Thyroid gland (tissue), 4 donors: ENCODE measurements at regions not wholly inside any gene's neighbourhood (a gene's known extent, or its start where the extent isn't known, plus 50 kb on each side); places are given as distances from the start of the nearest gene placed in this dataset.

Source experiments
- DNase-seq, 2 donors: peaks; one replicate each; pipeline ENCODE4 v3.0.0-alpha.2; 2019
- H3K27ac ChIP-seq, 3 donors: fragments of 200-600 bp; sonication (generic); 1 replicate in 2 of 3; 2 replicates in 1 of 3; pipeline ENCODE4 v1.5.1; 2016 to 2019; ENCODE audit warnings: mild to moderate bottlenecking in 1 of 3, moderate library complexity in 1 of 3
- H3K27me3 ChIP-seq: fragments of 200-600 bp; sonication (generic); one replicate; pipeline ENCODE4 v1.5.1; 2019
- H3K36me3 ChIP-seq, 2 donors: fragments of 200-600 bp; sonication (generic); one replicate each; pipeline ENCODE4 v1.5.1; 2016 to 2019
- H3K4me1 ChIP-seq, 2 donors: fragments of 200-600 bp; sonication (generic); one replicate each; pipeline ENCODE4 v1.5.1; 2017 to 2019
- H3K4me3 ChIP-seq, 3 donors: fragments of 200-600 bp; sonication (generic); replicated peaks in 1 of 3; 1 replicate in 2 of 3; 2 replicates in 1 of 3; pipeline ENCODE4 v1.5.1; 2016; ENCODE audit warnings: mild to moderate bottlenecking in 1 of 3
- H3K9me3 ChIP-seq: fragments of 200-600 bp; sonication (generic); one replicate; pipeline ENCODE4 v1.5.1; 2017
- POLR2A ChIP-seq, 2 donors: fragments of 450-650 bp; IDR thresholded peaks; one replicate each; pipeline ENCODE4 v1.6.1; 2017; ENCODE audit warnings: antibody characterized with exemption in 2 of 2, mild to moderate bottlenecking in 2 of 2, moderate library complexity in 1 of 2
- WGBS, 2 donors: methylation state at CpG; one replicate each; pipeline ENCODE4 v1.1.5; 2017; 5-methylcytosine and 5-hydroxymethylcytosine counted together
- intact Hi-C: fragments of 100-400 bp; cut with DNase I; formaldehyde crosslinking; loops from one replicate; pipeline ENCODE4 v1.15.1; 2023
- TF ChIP-seq, protein P1 (sequence below), 6 experiments: fragments of 200-600 bp in 3 of 6; fragments of 450-650 bp in 3 of 6; sonication (generic) in 3 of 6; IDR thresholded peaks; one replicate each; pipeline ENCODE4 v1.5.1; 2016 to 2019; ENCODE audit warnings: antibody characterized with exemption in 6 of 6, mild to moderate bottlenecking in 2 of 6, inconsistent platforms in 1 of 6, moderate library complexity in 1 of 6

DNA sequence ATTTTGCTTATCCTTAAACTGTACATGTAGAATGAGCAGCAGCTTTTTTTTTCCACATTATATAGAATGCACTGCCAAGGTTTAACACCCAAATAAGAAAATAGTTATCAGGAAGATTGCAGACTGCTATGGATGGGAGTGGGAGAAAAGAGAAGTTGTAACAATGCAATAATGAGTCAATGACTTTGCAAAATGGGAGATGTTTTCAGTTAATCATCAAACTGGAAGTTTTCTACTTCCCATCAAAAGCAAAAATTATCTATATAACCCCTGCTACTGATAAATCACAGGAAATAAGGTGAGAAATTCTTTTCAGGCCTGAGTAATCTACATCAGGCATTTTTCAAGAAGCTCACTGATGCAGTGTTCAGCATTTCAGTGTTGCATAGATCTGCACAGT is 309.1 kb downstream of the GXYLT1 start:
- no peaks in the 10 kb centered on the region for H3K36me3 ChIP-seq
- H3K9me3 ChIP-seq, result no peaks in the 10 kb centered on the region
- no peak overlapping the region for H3K4me3 ChIP-seq
- TF ChIP-seq POLR2A (IDR thresholded peaks at IDR 0.05), result no peak
- TF ChIP-seq, protein P1, sequence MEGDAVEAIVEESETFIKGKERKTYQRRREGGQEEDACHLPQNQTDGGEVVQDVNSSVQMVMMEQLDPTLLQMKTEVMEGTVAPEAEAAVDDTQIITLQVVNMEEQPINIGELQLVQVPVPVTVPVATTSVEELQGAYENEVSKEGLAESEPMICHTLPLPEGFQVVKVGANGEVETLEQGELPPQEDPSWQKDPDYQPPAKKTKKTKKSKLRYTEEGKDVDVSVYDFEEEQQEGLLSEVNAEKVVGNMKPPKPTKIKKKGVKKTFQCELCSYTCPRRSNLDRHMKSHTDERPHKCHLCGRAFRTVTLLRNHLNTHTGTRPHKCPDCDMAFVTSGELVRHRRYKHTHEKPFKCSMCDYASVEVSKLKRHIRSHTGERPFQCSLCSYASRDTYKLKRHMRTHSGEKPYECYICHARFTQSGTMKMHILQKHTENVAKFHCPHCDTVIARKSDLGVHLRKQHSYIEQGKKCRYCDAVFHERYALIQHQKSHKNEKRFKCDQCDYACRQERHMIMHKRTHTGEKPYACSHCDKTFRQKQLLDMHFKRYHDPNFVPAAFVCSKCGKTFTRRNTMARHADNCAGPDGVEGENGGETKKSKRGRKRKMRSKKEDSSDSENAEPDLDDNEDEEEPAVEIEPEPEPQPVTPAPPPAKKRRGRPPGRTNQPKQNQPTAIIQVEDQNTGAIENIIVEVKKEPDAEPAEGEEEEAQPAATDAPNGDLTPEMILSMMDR (IDR thresholded peaks at IDR 0.05), result no peak
- no peaks in the 10 kb centered on the region for H3K27me3 ChIP-seq
- intact Hi-C loops, result no loop called here
- H3K27ac ChIP-seq, result no peak overlapping the region
- H3K4me1 ChIP-seq, result no peaks in the 10 kb centered on the region
- no peak for DNase-seq

DNA sequence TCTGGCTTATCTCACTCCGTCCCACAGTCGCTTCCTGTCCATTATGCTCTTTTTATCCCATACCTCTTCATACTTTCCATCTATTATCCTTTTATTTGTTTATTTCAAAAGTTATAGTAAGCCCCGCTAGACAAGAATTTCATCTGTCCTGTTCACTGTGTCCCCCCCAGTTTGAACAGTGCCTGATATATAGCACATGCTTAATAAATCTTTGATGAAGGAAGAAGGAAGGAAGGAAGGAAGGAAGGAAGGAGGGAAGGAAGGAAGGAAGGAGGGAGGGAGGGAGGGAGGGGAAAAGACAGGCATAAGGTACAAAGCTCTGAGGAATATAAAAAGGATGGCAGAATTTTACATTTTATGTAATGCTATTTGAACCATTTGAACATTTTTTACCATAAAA is 324.7 kb downstream of the GXYLT1 start:
- Histone ChIP-seq H3K4me1 (no peaks in the 10 kb centered on the region), H3K9me3 (no peaks in the 10 kb centered on the region), H3K27me3 (no peaks in the 10 kb centered on the region), H3K4me3 (no peak overlapping the region), H3K27ac (no peak overlapping the region), H3K36me3 (no peaks in the 10 kb centered on the region)
- WGBS, 2 donors, result 83 to 91% methylated on average over 3 of the region's 3 CpGs
- no peak for DNase-seq
- TF ChIP-seq, protein P1 (IDR thresholded peaks at IDR 0.05), result no peak
- no peak for TF ChIP-seq POLR2A (IDR thresholded peaks at IDR 0.05)
- intact Hi-C loops, result no loop called here

DNA sequence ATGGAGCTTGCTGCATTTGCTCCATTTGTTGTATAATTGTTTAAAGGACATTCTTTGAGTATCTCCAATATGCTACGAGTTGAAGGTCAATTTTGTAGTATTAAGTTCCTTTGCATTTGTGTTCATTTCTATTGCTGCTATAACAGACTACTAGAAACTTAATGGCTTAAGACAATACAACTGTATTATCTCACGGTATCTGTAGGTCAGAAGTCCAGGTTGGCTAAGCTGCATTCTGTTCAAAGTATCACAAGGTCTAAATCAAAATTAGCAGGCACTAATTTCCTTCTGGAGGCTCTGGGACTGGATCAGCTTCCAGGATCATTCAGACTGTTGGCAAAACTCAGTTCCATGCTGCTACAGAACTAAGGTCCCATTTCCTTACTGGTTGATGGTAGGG is 340.6 kb downstream of the GXYLT1 start:
- Histone ChIP-seq H3K27ac (no peak overlapping the region), H3K4me3 (no peak overlapping the region), H3K27me3 (no peaks in the 10 kb centered on the region), H3K4me1 (no peaks in the 10 kb centered on the region), H3K36me3 (no peaks in the 10 kb centered on the region), H3K9me3 (no peaks in the 10 kb centered on the region)
- intact Hi-C loops, result no loop called here
- TF ChIP-seq POLR2A (IDR thresholded peaks at IDR 0.05), result no peak
- TF ChIP-seq, protein P1 (IDR thresholded peaks at IDR 0.05), result no peak
- no peak for DNase-seq
- 77 to 84% methylated on average over 2 of the region's 2 CpGs for WGBS, 2 donors

DNA sequence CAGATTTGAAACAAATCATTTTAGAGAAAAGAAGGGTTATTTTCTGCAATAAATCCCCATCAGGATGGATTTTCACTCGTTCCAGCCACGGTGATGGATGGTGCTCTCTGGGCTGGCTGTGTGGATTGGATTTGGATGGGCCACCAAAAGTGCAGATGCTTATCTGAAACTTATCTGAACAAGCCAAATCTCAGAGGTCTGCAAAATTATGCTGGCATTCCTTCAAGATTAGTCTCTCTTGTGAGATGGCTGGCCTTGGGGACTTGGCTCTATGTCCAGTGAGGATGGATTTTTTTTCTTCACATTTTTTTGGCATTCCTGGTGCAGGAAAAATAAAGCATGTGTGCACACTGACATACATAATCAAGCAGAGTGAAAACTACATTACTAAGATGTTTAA is 341.9 kb downstream of the GXYLT1 start:
- Histone ChIP-seq H3K27ac (no peak overlapping the region), H3K36me3 (no peaks in the 10 kb centered on the region), H3K4me1 (no peaks in the 10 kb centered on the region), H3K9me3 (no peaks in the 10 kb centered on the region), H3K27me3 (no peaks in the 10 kb centered on the region), H3K4me3 (no peak overlapping the region)
- 53 to 54% methylated on average over 2 of the region's 2 CpGs for WGBS, 2 donors
- intact Hi-C loops, result no loop called here
- no peak for DNase-seq
- TF ChIP-seq, protein P1 (IDR thresholded peaks at IDR 0.05), result no peak
- no peak for TF ChIP-seq POLR2A (IDR thresholded peaks at IDR 0.05)

DNA sequence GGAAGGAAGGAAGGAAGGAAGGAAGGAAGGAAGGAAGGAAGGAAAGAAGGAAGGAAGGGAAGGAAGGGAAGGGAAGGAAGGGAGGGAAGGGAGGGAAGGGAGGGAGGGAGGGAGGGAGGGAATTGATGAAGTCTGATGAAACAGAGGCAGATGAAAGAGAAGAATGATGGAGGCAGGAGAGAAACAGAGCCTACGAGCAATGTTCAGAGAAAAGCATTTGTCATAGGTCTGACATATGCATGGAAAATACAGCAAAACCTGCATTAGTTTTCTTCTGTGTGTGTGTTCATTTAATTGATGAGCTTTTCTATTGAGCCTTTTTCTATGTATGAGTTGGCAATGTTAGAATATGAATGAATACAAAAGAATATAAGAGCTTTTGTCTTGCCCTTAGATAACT is 343.4 kb downstream of the GXYLT1 start:
- Histone ChIP-seq H3K4me1 (no peaks in the 10 kb centered on the region), H3K9me3 (no peaks in the 10 kb centered on the region), H3K27me3 (no peaks in the 10 kb centered on the region), H3K4me3 (no peak overlapping the region), H3K36me3 (no peaks in the 10 kb centered on the region), H3K27ac (no peak overlapping the region)
- WGBS, 2 donors, result 87 to 92% methylated on average over 1 of the region's 1 CpG
- intact Hi-C loops, result no loop called here
- TF ChIP-seq POLR2A (IDR thresholded peaks at IDR 0.05), result no peak
- TF ChIP-seq, protein P1 (IDR thresholded peaks at IDR 0.05), result no peak
- DNase-seq, result no peak
